Activated T-helper 1 cell treated with Interleukin-2 at 50 U/mL for 16 hours (primary cell): ENCODE measurements at regions not wholly inside any gene's neighbourhood (a gene's known extent, or its start where the extent isn't known, plus 50 kb on each side); places are given as distances from the start of the nearest gene placed in this dataset.

Experiments
- DNase-seq: peaks from one replicate; pipeline ENCODE4 v3.0.0-alpha.2; 2020; ENCODE audit warnings: low read depth

DNA sequence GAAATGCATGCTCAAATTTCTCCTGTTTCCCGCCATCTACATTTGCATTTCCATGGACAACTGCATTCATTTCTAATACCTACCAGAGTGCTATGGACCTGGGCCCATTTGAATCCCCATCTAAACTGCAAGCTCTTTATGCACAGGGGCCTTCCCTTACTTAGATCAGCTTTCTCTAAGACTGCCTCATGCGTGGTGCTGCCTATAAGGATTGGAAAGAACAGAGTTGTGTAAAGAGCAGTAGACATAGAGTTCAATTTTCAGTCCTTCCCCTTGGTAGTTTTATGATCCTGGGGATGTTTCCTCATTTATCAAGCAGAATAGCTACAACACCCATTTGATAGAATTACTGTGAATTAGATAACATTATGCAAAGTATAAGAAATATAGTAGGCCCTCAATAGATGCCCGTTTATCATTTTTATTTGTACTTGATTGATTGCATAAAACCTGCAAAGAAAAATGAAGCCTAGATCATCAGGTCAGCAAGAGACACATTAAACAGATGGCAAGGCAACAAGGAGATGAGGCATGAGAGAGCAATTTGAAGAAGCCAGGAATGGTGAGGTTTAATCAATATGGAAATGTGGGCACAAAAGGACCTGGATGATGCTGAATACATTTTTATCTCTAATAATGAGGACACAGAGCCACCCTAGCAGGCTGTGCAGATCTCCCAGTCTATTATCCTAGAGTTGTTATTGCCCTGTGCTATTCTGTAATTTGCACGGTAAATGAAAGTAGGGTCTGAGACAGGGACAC, 359.7 kb downstream of the FAM181B start:
- no peak for DNase-seq

DNA sequence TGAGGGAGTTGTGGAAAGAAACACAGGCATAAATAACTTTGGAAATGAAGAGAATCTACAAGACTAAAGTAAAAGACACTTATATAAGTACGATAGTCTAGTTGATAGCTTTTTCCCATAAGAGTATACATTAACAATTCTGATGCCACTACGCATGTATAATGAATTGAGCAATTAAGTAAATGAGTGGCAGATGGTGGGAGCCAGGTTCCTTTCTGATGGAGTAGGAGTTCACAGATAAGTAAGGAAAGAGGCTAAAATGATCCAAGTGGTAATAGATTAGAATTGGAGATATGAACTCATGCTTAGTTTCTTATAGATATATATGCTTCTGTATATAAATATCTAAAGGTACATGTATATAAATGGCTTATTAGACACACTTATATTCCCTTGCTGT, 368.3 kb downstream of the FAM181B start:
- DNase-seq, result no peak

DNA sequence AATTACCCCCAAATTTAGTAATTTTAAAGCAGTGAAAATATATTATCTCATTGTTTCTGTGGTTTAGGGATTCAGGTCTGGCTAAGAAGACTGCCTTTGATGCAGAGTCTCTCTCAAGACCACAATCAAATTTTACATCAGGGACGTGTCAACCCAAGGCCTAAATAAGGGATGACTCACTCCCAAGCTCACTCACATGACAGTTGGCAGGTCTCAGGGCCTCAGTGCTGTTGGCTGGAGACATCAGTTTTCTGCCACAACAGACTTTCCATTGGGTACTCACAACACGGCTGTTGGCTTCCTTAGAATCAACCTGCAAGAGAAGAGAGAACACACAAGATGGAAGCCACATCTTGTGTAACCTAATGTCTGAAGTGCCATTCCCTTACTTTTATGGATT, 377.3 kb downstream of the FAM181B start:
- no peak for DNase-seq

DNA sequence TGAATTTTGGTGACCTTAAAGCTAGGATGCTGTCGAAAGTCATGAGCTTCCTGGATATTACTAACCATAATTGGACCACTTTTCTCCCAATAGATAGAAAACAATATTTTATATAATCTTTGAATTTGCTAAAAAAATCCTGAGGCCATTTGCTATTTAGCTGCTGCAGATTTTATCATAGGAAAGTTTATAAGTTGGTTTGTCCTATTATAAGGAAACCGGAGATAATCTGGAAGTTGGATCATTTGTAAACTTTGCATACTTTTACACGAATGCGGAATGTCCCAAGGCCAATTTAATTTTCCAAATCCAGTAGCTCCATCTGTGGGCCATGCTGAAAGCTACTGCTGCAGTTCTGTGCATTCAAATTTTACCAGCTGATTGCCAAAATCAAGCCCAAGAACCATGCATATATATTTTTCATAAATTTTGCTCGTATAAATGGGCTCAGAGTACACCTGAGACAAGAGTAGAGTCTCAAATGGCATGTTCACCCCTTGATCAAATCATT, 378.3 kb downstream of the FAM181B start:
- no peak for DNase-seq

DNA sequence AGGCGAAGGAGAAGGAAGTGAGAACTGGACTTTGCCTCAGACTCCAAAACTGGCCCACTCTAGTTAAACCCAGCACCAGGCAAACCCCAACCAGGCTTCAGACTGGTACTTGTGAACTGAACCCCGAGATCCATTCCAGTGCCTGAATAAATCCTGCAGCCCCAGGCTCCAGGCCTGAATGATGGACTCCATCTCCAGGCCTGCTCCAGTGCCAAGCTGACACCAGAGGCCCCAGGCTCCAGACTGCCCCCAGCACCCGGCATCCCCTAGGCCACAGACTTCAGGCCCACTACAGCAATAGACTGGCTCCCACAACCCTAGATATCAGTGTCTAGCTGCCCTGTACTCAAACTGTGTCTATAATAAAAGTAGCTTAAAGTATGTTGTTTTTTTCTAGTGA, 406.8 kb downstream of the FAM181B start:
- no peak for DNase-seq

DNA sequence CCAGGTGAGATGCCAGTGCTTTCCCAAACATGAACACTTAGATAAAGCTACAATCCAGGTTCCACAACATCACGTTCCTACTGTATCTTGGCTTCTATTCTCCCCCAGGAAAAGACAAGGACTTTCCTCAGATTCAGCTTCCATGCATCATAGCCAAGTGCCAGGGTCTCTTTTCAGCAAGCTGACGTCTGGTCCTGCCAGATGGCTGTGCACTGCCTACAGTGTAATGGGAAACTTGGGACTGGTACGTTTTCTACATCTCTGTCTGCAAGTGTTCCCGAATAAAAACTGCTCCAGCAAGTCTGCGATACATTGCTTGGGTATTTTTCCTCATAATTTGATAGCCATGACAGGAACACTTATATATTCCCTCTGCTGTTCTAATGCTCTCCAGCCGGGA, 412.5 kb downstream of the FAM181B start:
- no peak for DNase-seq

DNA sequence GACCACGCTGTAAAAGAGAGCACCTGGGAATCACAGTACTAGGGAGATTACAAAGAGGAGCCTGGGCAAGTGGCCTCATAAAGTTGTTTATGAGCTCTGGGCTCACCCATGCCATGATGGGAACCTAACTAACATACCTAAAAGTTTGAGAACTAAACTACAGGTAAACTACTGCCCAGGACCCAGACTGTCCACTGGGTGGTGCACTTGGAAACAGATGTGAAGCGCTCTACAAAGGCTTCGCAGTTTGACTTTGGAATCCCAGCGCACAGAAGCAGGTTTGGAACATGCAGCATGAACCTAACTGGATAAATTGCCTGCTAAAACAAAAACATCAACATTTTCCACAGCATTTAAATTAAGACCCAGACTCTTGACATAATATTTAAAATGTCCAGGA, 418.6 kb downstream of the FAM181B start:
- DNase-seq, result no peak

DNA sequence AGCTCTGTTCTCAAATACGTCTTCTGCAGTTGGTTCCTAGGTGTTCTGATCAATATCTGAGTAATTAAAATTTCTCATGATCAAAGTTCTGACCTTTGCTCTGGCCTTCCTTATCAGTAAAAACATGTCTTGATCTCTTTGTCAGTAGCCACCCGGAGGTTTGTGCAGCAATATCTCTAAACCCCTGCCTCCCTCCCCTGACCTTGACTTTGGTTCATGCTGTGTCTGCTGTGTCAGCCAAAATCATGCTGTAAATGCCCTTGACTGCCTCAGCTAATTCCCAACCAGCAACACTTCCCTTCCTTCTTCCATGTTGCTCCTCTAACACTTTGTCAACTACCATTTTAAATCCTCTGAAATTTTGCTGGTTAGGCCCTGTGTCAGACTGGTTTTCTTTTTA, 424.7 kb downstream of the FAM181B start:
- no peak for DNase-seq

DNA sequence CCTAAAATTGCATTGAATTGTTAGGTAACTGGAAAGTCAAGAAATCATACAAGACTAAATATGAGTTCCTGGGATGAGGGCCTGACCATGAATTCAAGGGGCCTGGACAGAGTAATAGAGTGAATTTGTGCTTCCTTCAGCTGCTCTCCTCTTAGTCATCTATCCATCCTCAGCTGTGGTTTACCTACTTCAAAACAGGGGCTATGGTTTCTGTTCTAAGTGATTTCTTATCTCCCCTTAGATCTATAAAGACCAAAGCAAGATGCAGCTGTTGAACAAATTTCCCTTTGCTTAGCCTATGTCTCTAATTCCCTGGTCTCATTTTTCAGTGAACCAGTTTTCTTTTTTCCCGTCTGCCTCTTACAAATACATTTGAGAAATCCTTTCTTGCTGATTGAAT, 428.5 kb downstream of the FAM181B start:
- no peak for DNase-seq

DNA sequence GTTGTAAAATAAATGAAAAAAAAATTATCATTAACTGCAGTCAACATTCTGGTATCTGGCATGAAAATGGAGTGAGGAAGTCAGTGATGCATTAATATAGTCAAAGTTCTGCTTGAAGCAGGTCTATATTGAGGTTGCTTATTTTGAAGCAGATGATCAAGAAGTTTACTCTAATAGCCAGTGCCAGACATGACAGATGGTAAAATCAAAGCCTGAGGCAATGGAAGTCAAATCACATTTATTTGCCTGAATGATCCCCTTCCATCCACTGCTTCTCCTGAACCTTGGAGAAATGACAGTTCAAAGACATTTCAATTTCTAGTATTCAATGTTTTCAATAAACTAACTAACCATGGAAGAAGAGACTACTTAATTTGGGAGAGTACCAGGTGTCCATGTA, 430.0 kb downstream of the FAM181B start:
- no peak for DNase-seq

DNA sequence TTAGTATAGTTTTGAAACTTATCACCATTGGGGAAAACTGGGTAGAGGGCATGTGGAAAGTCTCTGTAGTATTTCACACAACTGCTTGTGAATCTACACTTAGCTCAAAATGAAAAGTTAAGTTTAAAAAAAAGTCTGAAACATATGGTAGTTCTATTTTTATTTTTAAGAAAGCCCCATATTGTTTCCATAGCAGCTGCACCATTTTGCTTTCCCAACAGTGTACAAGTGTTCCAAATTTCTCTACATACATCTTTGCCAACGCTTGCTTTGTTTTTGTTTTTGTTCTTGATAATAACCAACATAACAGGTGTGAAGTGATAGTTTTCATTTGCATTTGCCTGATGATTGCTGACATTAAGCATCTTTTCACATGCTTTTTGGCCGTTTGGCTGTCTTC, 445.2 kb downstream of the FAM181B start:
- no peak for DNase-seq

DNA sequence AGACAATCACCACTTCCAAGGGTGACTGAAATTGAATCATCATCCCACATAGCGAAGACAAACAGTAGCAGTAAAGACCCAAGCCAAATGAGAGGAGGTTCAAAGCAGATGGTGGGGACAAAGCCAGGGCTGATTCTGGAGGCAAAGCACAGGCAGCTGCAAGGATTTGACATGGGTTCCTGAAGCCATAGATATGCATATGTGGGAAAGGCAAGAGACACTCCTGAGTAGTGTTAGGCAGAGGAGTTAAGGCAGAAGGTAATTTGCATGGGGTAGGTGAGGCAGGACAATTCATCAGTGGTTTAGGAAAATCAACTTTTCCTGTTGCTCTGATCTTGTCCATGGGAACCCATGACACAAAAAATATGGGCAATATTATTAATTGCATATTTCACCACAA, 462.8 kb downstream of the FAM181B start:
- DNase-seq, result no peak

DNA sequence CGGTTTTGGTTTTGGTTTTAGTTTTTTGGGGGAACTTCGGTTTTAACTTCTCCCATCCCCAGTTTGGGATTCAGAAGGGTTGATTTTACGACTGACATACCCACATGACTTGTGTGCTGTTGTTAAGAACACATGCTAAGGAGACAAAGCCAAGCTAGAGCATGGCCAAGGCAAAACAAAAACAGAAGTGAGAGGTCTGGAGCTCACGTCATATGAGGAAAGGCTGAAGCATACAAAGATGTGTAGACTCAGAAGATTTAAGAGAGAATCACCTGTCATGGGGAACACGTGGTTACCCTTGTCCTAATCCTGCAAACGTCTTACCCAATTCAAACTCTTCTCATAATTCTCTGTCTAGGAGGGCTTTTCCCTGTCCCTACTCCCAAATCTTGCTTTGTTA, 465.0 kb downstream of the FAM181B start:
- no peak for DNase-seq

DNA sequence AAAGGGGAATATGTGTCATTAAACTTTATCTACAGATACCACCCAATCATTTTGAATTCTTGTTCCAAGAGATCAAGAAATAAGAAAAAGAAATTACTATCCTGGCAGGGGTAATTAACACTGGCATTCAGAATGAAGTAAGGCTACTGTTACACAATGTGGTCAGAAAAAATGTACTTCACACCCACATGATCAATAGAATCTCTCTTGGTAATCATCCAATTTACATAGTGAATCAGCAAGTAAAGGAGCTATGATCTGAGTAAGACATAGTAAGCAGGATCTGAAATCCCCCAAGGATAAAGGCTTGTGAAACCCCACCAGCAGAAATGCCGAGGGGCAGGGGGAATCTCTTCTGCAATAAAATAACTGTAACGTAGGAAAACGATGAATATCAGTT, 466.5 kb downstream of the FAM181B start:
- no peak for DNase-seq

DNA sequence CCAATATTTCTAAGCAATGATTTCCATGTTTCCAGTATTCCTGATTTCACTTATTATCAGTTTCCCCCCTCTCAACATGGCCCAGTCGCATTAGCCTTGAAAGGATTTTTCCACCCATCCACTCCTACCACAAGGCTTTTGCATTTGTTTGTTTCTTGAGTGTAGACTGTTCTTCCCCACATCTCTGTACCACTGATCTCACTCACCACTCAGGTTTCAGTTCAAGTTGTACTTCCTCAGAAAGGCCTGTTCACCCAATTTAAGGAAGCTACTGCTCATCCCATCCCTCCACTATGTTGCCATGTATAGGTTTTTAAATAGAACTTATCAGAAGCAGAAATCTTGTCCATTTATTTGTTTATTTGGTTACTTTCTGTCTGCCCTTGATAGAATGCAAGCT, 472.3 kb downstream of the FAM181B start:
- no peak for DNase-seq

DNA sequence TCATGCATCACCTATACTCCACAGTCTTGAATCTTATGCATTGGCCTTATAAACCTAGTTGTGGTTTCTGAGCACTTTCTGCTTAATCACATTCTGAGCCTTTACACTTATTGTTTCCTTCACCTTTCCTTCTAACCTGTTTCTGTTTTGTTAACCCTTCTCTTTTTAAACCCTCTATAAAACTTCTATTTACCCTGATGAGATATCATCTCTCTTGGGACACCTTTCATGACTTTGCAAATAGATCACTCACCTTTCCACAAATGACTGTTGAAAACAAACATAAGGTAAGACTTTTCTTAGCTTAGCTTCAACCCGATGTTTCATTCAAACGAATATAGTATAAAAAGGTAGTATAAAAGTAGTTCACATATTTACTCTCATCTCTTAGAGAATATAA, 483.6 kb downstream of the FAM181B start:
- DNase-seq, result no peak

DNA sequence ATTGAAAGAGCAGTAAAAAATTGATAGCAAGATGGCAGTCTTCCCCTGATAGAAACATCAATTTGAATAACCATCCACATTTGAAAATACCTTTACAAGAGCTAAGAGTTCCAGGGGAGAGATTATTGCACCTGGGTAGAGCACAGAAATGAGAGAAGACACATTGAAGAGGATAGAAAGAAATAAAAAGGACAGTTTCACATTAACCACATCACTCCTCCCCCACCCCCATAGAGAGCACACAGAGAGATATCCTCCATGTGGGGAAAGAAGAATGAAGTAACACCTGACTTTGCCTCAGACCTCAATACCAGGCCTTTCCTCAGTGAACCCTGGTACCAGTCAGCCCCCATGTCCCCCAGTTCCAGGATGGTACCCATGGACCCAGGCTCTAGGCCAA, 486.7 kb downstream of the FAM181B start:
- no peak for DNase-seq

DNA sequence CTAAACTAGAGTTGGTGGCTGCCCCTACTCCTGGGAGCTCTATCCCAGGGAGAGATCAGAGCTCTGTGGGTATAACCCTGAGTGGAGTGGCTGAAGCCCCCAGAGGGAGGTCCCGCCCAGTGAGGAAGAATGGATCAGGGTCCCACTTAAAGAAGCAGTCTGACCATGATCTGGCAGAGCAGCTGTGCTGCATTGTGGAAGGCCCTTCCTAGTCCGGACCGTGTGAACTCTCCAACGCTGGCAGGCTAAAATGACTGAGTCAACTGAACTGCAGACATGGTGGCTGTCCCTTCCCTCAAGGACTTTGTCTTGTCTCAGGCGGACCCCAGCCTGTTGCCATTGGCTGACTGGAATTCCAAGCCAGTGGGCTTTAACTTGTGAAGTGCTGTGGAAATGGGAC, 494.2 kb downstream of the FAM181B start:
- DNase-seq, result no peak

DNA sequence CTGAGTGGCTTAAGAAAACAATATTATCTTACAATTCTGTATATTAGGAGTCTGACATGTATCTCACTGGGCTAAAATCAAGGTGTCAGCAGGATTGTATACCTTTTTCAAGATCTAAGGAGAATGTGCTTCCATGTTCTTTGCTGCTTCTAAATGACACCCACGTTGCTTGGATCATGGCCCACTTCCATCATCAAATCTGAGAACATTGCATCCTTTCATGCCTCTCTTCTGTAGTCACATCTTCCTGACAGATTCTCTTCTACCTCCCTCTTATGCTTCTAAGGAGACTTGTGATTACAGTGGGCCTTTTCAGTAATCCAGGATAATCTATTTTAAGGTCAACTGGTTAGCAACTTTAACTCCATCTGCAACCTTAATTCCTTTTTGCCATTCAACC, 499.4 kb downstream of the FAM181B start:
- no peak for DNase-seq

DNA sequence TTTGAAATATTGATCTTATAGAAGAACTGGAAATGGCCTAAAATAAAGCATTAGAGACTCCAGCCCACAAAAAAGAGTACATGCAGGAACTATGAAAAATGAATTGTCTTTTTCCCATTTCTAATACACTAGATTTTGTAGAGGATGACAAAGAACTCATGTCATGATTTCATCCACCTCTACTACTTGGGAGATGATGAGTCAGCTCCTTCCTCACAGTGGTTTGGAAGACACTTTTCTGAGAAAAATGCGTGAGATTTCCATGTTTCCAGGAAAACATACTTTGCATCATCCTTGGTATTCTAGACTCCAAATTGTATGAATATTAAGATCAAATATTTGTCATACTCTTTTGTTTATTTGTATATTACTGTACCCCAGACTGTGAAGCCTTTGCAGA, 500.5 kb downstream of the FAM181B start:
- no peak for DNase-seq

DNA sequence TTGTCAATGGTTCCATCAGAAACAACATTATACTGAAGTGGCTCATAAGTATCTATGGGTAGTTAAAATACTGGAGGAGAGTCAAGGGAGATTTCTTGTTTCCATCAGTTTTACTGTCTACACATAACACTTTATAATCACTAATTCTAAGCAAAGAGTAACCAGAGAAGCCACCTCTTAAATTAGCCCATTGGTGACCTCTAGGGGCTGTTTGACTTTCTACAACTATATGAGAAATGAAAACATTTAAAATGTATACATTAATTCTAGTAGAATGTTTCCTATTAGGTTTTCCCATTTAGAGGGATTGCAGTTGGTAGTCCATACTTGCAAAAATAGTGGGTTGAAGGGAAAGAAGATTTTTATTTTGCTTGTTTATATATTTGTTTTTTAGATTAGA, 504.3 kb downstream of the FAM181B start:
- no peak for DNase-seq

DNA sequence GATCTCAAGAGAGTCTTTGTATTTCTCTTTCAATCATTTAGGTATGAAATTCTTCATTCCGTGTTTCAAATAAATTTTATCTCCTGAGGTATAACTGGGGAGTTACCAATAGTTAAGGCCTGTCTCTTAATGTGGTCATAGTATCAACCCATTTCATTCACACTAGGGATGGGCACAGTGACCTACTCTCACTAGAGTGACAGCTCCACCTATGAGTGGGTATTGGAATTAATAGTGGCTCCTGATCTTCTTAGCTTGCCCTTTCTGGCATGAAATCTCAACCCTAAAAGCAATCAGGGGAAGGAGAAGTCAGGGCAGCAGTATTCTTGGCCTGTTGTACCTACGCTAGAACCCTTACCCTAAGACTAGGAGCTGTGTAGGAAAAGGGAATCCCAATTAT, 507.7 kb downstream of the FAM181B start:
- no peak for DNase-seq

DNA sequence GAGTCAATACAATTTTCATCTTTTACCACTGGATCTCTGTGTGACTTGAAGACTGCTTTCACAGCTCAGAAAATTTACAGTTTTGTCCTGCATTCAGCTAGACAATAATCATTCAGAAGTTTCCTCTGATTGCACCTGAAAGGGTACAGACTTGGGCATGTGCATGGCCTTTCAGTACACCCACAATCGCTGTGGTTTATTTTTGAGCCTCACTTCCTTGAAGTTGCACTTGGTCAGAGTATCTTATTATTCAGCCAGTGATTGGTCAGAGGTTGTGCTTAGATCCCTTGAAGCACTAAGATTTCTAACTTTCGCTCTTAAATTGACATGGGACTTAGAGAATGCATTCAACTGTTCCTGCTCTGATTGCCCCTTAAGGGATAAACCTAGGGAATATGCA, 508.2 kb downstream of the FAM181B start:
- no peak for DNase-seq

DNA sequence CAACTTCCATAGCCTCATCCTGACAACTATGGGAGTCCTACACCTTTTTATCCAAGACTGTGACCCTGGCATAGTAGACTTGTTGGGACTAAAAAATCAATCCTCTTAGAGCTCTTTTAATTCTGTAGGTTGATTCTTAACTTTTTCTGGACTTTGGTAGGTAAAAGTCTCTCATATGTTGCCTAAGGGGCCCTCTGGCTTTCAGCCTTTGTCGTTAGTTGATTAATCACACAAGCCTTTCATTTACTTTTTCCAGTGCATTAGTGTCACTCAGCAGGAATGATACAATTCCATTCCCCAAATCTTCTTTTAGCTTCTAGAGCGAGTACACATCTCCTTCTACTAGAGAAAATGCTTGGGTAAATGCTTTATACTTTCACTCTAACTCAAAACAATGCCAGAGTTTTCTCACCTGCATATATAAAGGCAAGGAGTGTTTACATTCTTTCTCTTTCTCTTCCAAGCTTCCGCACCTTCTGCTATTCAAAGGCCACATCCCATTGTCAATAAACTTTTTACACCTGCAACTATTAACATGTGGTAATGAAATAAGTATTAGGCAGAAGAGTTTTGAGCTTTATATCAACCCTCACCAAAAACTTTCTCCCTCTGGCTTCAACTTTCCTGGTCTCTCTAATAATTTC, 516.6 kb downstream of the FAM181B start:
- no peak for DNase-seq
